Lower leg skin (tissue), 3 donors: ENCODE measurements at regions not wholly inside any gene's neighbourhood (a gene's known extent, or its start where the extent isn't known, plus 50 kb on each side); places are given as distances from the start of the nearest gene placed in this dataset.

Source experiments
- CTCF ChIP-seq, 3 donors: fragments of 450-650 bp; IDR thresholded peaks; one replicate each; pipeline ENCODE4 v1.5.1; 2016; ENCODE audit warnings: antibody characterized with exemption in 3 of 3, mild to moderate bottlenecking in 3 of 3, moderate library complexity in 2 of 3
- POLR2A ChIP-seq, 2 donors: fragments of 450-650 bp; IDR thresholded peaks; one replicate each; pipeline ENCODE4 v1.6.1; 2016 to 2017; ENCODE audit warnings: antibody characterized with exemption in 2 of 2, mild to moderate bottlenecking in 1 of 2, moderate library complexity in 1 of 2

DNA sequence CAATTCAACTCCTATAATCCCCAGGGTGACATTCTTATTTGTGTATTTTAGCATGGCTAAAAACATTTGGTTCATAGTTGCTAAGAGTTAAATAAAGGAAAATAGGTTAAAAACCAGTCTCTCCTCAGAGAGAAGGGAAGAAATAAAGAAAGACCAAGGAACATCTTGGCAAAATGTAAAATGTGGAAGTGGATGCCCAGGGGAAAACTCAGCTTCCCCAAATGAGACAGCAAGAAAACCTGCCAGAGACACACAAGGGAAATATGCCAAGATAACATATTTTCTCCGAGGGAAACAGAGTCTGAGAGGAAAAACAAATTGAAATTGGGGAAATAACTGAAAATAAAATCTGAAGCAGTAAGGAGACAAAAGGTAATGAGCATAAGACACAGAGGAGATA, 1569.3 kb downstream of the PCDH18 start:
- TF ChIP-seq CTCF (IDR thresholded peaks at IDR 0.05) (no peak), POLR2A (IDR thresholded peaks at IDR 0.05) (no peak)
